ENCODE measurements at regions not wholly inside any gene's neighbourhood (a gene's known extent, or its start where the extent isn't known, plus 50 kb on each side); places are given as distances from the start of the nearest gene placed in this dataset.

GRCh38 chr2:56892382-56892781 lies 708.6 kb downstream of the CCDC85A start:
- TF ChIP-seq CTCF (IDR thresholded peaks at IDR 0.05): no peak
- TF ChIP-seq POLR2A (IDR thresholded peaks at IDR 0.05): no peak
- no peak for TF ChIP-seq EP300 (IDR thresholded peaks at IDR 0.05)

Measured in ovary (tissue), 3 donors.